GM19324 (cell line): ENCODE measurements at regions not wholly inside any gene's neighbourhood (a gene's known extent, or its start where the extent isn't known, plus 50 kb on each side); places are given as distances from the start of the nearest gene placed in this dataset.

Experiments
- ATAC-seq: cut with Tn5 transposase; IDR thresholded peaks from one replicate; pipeline ENCODE4 v1.9.1; 2021; ENCODE audit warnings: mild to moderate bottlenecking, moderate library complexity; ENCODE audit not compliant: unreplicated experiment, low FRiP score

- no peak for ATAC-seq
Measured at GRCh38 chr19:31959527-31960018, 385.8 kb upstream of the ZNF507 start.

- ATAC-seq = no peak
Measured at GRCh38 chr19:31960474-31960873, 384.9 kb upstream of the ZNF507 start.

- ATAC-seq = no peak
Measured at GRCh38 chr19:31961191-31961590, 384.2 kb upstream of the ZNF507 start.

- ATAC-seq = no peak
Measured at GRCh38 chr19:31961667-31962066, 383.7 kb upstream of the ZNF507 start.

GRCh38 chr19:31962561-31962996, 382.8 kb upstream of the ZNF507 start:
- no peak for ATAC-seq

GRCh38 chr19:31963746-31964145, 381.7 kb upstream of the ZNF507 start:
- ATAC-seq = no peak

GRCh38 chr19:31969016-31969415, 376.4 kb upstream of the ZNF507 start:
- ATAC-seq = no peak

- no peak for ATAC-seq
Measured at GRCh38 chr19:31970027-31970461, 375.4 kb upstream of the ZNF507 start.

GRCh38 chr19:31974290-31974689, 371.1 kb upstream of the ZNF507 start:
- no peak for ATAC-seq

- ATAC-seq = no peak
Measured at GRCh38 chr19:31974941-31975340, 370.5 kb upstream of the ZNF507 start.

GRCh38 chr19:31975461-31975860, 369.9 kb upstream of the ZNF507 start:
- no peak for ATAC-seq

GRCh38 chr19:31976775-31977536, 368.5 kb upstream of the ZNF507 start:
- no peak for ATAC-seq

- no peak for ATAC-seq
Measured at GRCh38 chr19:31979362-31979761, 366.0 kb upstream of the ZNF507 start.

GRCh38 chr19:31979949-31980670, 365.3 kb upstream of the ZNF507 start:
- no peak for ATAC-seq

- ATAC-seq = no peak
Measured at GRCh38 chr19:31980796-31981195, 364.6 kb upstream of the ZNF507 start.

- no peak for ATAC-seq
Measured at GRCh38 chr19:31981545-31981944, 363.9 kb upstream of the ZNF507 start.

GRCh38 chr19:31983647-31984046, 361.8 kb upstream of the ZNF507 start:
- ATAC-seq = no peak

GRCh38 chr19:31985001-31985605, 360.3 kb upstream of the ZNF507 start:
- ATAC-seq = no peak

GRCh38 chr19:31986951-31987350, 358.5 kb upstream of the ZNF507 start:
- no peak for ATAC-seq

- no peak for ATAC-seq
Measured at GRCh38 chr19:31988256-31988655, 357.2 kb upstream of the ZNF507 start.

- no peak for ATAC-seq
Measured at GRCh38 chr19:31991984-31992655, 353.3 kb upstream of the ZNF507 start.
